NCI-H2196 treated with DMSO at 0.1 percent for 48 hours (cell line): ENCODE measurements at regions not wholly inside any gene's neighbourhood (a gene's known extent, or its start where the extent isn't known, plus 50 kb on each side); places are given as distances from the start of the nearest gene placed in this dataset.

Experiments
- DNase-seq: peaks from one replicate; lab custom pipeline; 2025; ENCODE audit not compliant: unreplicated experiment; lab: John Stamatoyannopoulos, UW

DNA sequence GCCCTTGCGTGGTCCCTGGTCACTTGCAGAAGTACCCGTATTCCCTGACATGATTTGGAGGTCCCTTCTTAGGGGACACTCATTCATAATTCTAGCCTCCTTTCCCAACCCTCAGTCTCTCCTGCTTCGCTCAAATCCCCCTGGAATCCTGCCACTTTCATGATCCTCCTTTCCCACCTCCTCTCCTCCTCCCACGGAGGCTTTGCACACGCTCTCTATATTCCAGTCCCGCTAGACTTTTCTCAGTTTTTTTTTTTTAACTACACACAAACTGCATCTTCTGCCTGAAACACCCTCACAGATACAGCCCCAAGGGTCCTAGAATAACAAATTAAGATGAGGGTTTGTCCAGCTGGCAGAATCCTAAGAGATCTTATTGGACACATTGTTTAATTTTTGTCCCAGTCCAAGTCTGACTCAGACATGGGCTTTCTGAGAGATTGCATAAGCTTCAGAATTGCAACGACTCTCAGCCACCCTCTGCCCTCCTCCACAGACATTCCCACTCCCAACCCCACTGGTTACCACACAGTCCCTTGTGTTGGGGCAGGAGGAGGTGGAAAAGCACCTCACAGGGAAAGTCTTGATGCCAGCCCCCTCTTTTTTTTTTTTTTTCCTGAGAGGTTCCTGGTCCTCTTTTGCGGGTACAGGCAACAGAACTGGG, 739.5 kb upstream of the EEF2KMT start:
- no peak for DNase-seq

DNA sequence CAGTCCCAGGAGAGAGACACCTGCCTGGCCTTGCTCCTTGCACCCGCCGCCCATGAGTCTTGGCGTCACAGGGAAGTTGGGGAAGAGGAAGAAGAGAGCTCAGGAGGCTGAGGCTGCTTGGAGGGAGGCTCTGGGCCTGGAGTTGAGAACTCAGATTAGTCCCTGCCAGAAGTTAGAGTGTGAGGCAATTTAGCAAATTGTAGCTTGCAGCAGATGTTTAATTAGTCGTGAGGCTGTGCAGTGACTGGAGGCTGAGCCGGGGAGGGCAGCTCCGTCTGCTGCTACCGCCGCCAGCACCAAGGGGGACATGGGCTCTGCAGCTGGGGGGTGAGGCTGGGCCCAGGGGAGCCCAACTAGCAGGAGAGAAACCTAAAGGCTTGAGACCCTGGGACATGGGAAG, 738.3 kb upstream of the EEF2KMT start:
- DNase-seq, result no peak

DNA sequence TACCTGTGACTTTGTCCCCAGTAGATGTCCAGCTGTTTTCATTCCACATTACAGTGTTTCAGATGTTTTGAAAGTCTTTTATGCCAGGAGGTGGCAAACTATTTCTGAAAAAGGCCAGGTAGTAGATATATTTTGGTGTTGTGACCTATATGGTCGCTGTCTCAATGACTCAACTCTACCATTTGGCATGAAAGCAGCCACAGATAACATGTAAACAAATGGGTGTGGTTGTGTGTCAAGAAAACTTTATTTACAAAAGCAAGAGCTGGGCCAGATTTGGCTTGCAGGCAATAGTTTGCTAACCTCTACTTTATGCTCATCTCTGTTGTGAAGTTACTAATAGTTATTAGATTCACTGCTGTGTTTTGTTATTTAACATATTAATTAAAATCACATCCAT, 728.7 kb upstream of the EEF2KMT start:
- DNase-seq, result no peak

DNA sequence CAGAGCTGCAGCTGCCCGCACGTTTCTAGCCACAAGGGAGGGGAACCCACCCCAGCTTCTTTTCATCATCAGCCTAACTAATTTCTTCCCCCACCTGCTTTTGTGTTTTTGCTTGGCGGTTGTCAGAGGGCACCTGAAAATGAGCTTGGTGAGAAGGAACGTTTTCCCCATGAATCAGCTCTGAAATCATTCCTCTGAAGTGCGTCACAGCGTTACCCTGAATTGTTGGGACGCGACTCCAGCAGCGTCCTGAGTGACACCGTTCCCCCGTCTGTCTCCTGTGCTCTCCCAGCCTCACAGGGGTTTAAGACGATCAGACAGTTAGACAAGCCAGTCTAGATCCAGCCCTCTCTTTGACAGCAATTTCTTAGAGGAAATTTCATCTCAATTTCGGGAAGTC, 722.9 kb upstream of the EEF2KMT start:
- DNase-seq, result no peak

DNA sequence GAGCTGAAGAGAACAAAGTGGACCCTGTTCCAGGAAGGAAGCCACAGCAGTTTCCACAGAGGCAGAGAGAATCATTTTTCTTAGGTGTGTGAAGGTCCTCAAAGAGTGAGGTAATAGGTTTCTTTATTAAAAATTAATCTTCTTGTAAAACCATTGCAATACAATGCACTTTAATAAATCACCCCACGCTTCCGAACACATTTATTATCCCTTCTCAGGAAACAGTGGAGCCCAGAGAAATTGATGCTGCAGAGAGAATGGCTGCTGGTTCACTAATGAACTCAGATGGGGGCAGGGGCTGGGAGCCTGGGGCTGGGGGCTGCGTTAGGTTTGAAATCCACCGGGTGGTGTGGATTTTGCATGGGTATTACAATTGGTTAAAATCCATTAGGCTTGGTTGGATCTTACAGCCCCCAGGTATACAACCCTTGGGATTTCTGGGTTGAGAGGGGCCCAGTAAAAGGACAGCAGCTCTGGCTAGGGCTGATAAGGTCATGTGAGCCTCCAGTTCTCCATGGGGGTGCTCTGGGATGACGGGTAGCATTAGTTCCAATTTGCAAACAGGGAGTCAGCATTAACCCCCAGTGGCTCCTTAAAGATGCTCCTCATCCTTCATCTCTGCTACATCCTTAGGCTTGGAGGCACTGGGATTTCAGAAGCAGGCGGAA, 718.1 kb upstream of the EEF2KMT start:
- no peak for DNase-seq

DNA sequence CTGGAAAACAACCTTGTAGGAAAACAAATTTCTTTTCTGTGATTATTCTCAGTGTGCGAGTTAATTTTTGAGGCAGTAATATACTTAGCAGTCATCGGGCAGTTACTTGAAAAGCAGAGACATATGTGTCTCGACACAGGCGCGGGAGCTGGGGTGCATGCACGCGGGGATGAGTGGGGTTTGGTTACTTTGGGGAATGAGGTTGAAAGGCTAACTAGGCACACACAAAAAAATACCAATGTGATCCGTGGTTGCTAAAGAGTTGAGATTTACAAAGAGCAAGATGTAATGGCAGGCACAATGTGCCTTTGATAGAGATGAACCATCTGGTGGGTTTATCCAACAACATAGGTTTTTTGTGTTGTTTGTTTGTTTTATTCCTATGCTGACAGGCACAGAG, 703.8 kb upstream of the EEF2KMT start:
- no peak for DNase-seq

DNA sequence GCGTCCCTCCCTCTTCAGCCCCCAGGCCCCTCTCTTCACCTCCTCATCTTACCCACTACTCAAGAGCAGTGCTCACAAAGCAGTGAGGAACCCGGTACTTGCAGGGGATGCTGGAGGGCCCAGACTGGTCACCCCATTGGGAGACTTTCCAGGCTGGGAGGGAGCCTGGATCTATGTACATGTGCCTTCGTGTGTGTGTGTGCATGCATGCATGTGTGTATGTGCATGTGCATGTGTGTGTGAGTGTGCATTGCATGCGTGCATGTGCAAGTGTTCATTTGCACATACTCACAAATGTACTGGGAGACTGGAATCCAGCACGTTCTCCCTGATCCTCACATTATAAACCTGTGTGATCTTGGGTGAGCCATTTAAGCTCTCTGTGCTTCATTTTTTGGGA, 696.0 kb upstream of the EEF2KMT start:
- no peak for DNase-seq

DNA sequence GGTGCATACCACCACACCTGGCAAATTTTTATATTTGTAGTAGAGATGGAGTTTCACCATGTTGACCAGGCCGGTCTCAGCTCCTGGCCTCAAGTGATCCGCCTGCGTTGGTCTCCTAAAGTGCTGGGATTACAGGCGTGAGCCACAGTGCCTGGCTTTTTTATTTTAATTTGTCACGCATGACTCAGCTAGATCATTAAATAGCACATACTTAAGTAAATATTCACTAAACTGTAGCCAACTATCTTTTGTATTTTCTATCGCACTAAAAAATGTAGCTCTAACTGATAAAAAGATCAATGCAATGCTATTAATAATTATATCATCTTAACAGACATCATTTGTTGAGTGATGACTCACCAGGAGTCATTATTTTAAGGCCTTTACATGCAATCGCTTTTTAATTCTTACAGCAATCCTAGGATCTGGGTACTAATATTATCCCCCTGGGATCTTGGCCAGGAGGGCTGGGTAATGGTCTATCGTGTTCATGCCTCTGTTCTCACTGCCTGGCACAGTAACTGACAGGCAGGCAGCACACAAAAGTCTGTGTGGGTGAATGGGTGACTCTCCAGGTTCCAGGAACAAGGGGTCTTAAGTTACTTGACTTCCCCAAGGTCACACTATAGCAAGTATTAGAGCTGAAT, 693.5 kb upstream of the EEF2KMT start:
- no peak for DNase-seq

DNA sequence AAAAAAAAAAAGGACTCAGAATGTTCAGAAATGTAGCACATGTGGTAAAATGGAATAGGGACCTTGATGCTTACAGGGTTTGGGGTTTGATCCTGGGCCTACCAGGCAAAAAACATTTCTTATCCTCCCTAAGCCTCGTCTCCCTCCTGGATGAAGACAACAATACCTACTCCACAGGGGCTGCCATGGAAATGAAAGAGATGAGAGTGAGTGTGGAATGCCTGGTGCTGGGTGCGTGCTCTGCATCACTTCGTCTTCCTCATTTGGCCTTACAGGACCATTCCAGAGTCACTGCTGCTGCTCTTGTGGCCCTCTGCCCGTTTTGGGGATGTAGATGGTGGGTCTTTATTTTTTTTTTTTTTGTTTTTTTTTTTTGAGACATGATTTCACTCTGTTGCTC, 692.9 kb upstream of the EEF2KMT start:
- no peak for DNase-seq

DNA sequence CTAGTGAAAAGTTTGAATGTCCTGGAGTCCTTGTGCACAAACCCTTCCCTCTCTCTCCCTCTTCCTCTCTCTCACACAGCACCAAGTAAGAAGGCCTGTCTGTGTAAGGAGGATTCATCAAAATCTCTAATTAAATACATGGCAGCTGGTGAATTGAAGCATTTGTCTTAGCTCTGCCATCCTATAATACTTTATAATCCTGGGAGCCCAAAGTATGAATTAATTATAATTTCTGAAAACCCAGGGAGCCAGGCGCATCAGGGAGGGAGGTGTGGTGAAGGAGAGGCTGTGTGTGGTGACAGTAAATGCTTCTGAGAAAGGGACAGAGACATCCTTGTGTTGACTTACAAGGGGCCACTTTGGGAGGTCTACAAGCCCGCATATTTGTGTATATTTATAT, 691.4 kb upstream of the EEF2KMT start:
- no peak for DNase-seq

DNA sequence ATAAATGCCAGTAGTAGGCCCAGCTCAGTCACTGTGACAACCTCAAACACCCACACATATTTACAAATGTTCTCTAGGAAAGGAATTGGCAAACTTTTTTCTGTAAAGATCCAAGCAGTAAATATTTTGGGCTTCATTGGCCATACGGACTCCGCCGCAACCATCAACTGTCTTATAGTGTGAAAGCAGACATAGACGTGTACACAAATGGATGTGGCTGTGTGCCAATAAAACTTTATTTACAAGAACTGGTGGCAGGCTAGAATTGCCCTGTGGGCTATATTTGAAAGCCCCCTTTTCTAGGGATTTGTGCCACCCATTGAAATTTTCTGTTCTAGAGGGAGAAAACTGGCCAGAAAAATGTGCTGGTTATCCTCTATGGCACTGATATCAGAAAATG, 683.8 kb upstream of the EEF2KMT start:
- DNase-seq, result no peak

DNA sequence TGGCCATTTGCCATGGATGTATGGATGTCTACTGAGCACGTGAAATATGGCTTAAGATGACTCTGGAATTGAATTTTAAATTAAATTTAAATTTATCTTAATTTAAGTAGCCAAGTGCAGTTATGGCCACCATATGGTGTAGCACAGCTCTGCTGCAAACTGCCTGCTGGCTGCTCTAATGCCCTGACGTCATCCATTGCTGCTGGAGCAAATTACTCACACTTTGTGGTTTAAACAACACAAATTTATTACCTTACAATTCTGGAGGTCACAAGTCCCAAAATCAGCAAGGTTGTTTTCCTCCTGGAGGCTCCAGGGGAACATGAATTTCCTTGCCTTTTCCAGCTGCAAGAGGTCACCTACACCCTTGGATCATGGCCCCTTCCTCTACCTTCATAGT, 679.3 kb upstream of the EEF2KMT start:
- no peak for DNase-seq

DNA sequence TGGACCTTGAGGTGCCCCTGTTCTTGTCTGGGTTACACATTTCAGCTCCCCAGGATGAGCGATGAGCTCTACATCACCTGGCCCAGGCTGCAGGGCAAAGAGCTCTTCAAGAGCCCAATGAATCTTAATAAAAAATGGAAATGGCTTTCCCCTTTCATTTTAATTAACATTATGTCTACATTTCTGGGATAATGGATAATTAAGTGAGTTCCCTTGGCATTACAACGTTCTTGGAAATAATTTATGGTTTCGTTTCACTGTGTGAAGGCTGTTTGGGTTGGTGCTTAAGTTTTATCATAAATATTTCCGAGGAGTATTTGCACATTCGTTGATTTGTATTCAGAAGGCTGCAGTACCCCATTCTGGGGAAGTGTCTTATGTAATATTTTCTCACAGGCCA, 678.3 kb upstream of the EEF2KMT start:
- no peak for DNase-seq

DNA sequence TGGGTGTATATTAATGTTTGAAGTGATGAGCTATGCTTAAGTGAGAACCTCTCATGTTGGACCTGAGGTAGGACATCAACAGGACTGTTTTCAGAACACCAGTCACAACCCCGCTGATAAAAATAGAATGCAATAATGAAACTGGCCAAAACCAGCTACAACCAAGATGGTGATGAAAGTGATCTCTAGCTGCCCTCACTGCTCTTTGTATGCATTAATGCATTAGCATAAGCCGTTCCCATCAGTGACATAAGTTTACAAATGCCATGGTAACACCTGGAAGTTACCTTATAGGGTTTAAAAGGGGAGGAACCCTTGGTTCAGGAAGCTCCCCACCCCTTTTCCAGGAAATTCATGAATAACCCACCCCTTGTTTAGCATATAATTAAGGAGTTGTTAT, 672.5 kb upstream of the EEF2KMT start:
- DNase-seq, result no peak

DNA sequence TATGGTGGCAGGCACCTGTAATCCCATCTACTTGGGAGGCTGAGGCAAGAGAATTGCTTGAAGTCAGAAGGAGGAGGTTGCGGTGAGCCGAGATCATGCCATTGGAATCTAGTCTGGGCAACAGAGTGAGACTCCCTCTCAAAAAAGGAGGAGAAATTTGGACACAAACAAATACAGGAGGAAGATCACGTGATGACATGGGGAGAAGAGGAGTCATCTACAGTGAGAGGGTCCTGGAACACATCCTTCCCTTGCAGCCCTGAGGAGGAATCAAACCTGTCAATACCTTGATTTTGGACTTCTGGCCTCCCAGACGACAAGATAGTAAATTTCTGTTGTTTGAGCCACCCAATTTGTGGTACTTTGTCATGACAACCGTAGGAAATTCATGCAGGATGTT, 671.9 kb upstream of the EEF2KMT start:
- no peak for DNase-seq

DNA sequence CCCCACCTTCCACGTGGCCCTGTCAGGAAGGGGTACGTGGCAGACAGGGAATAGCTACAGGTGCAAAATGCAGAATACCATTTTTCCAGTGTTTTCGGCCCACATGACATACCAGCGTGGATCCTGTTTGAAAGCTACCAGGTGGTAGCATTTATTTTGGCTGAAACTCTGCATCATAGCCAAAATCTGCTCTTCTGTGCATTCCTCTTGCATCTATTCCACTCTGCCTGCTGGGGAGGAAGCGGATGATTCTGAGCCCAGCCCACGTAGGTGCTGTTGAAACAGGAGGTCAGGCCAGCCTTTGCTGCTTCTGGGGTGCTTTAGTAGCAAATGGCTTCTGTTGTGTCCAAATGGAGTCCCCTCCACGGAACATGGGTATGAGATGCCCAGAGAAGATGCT, 670.9 kb upstream of the EEF2KMT start:
- no peak for DNase-seq

DNA sequence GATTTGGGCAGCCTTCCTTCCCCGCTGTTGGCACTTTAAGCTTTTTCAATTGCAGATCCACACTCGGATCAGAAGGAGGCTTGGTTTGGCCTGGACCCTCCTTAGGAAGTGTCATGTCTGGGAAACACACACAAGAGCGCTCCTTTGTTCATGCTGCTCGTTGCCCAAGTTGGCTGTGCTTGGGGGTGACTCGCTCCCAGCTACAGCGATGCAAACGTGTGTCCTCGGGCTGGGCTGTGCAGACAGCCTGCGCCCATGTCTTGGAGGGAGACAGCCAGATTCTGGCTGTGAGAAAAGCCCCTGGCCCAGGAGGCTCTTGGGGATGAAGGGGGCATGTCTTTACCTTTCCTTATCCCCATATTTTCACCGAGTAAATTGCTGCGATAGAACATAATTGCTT, 665.6 kb upstream of the EEF2KMT start:
- no peak for DNase-seq

DNA sequence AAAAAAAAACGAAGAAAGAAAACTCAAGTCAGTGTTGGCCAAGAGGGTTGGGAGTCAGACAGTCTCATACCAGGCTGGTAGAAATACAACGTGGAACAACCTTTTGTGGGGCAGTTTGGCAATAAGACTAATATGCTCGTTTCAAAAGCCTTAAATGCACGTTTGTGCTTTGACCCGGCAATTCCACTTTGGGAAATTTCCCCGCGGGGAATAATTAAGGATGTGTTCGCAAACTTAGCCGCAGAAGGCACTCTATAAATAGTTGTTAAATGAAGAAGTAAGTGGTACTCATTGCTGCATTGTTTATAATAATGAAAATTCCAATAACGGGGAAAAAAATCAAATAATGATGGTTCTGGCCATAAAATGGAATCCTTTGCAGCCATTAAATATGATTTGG, 664.8 kb upstream of the EEF2KMT start:
- no peak for DNase-seq

DNA sequence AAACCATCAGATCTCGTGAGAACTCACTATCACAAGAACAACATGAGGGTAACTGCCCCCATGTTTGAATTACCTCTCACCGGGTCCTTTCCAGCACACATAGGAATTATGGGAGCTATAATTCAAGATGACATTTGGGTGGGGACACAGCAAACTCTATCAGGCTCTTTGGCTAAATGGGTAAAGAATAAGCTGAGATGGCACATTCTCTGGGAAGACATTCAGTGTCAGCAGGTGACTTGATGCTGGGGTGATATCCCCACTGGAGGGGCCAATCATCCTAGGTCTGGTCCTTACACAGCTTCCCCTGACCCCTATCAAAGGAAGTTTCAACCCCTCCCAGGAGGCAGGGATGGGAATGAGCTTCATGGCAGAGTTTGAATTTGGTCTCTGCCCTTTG, 664.0 kb upstream of the EEF2KMT start:
- no peak for DNase-seq

DNA sequence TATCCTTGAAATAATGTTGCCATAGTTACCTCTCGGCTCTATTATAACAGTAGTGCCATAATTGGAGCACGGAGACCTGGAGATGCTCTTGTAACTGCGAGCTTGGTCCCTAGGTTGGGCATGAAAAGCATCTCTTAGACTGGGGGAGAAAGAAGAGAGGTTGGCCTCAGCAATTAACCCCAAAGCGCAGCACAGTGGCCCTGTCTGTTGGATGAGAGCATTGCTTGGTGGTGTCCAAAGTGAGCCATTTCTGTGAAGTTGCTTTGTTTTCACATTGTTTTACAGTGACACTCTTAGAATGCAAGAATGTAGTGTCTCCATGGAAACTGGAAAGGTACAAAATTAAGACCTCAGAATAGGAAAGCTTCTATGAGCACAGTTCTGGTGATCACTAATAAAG, 660.7 kb upstream of the EEF2KMT start:
- no peak for DNase-seq

DNA sequence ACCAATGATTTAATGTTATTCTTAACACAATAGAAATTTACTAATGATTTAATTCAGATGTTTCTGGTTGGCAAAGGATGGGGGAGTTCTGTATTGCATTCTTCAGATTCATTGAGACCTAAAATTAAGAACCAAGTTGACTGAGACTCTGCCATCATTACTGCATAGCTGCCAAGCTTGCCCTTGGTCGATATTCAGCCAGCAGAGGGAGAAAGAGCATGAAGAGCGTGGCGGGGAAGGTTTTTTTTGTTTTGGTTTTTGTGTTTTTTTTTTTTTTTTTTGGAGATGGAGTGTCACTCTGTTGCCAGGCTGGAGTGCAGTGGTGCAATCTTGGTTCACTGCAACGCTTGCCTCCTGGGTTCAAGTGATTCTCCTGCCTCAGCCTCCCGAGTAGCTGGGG, 659.4 kb upstream of the EEF2KMT start:
- DNase-seq, result no peak

DNA sequence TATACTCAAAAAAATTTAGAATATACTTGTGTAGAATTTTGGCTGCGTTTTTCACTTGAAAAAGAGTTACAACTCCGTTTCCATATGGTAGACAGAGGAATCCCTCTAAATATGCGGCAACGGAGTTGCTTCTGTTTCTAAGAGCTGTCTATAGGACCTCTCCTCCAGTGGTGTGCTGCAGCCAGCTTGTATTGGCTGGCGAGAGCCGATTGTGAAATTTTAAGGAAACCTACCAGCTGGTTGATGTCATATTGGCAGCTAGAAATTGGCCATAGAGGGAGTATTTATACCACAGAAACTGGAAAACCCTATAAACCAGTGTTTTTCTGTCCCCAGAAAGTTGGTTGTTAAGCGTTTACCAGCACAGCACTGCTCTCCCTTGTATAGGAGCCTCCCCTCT, 655.8 kb upstream of the EEF2KMT start:
- DNase-seq, result no peak

DNA sequence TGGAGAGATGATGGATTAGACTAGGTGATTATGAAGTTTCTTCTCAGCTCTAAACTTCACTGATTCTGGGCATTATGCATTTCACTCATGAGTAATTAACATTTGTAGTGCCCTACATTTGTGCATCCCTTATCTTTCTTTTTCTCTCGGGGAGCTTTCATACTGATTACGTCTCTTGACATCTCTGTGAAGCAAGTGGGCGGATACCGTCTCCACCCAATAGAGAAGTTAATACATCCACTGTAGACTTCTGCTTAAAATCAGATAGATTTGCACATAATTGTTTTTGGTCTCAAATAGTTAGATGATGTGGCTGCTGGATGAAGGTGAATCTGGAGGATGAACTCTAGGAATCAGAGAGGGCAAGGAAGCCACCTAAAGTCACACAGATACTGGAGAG, 653.6 kb upstream of the EEF2KMT start:
- no peak for DNase-seq
